ENCODE measurements at regions not wholly inside any gene's neighbourhood (a gene's known extent, or its start where the extent isn't known, plus 50 kb on each side); places are given as distances from the start of the nearest gene placed in this dataset.
A peak's percentile ranks its signal among the peaks of the same experiment; 100 is the strongest.

- DNase-seq: no peak
Observed at GRCh38 chr9:21565155-21565554, 83.0 kb upstream of the IFNE start.

- no peak for DNase-seq
Observed at GRCh38 chr9:21567926-21568325, 85.8 kb upstream of the IFNE start.

- DNase-seq: no peak
Observed at GRCh38 chr9:21568484-21568883, 86.4 kb upstream of the IFNE start.

GRCh38 chr9:21569721-21570120 is 87.6 kb upstream of the IFNE start:
- DNase-seq: no peak

GRCh38 chr9:21570643-21571275 is 88.6 kb upstream of the IFNE start:
- DNase-seq: no peak

GRCh38 chr9:21574261-21574660 is 92.1 kb upstream of the IFNE start:
- no peak for DNase-seq

GRCh38 chr9:21576331-21577189 is 94.4 kb upstream of the IFNE start:
- DNase-seq: peak in 1 of 2 donors; percentile 20

- no peak for DNase-seq
Observed at GRCh38 chr9:21579247-21579671, 97.1 kb upstream of the IFNE start.

- DNase-seq: no peak
Observed at GRCh38 chr9:21579743-21580142, 97.6 kb upstream of the IFNE start.

GRCh38 chr9:21580636-21581378 is 98.7 kb upstream of the IFNE start:
- DNase-seq: no peak

GRCh38 chr9:21583628-21584377 is 101.7 kb upstream of the IFNE start:
- no peak for DNase-seq

- no peak for DNase-seq
Observed at GRCh38 chr9:21584890-21585289, 102.8 kb upstream of the IFNE start.

- DNase-seq: no peak
Observed at GRCh38 chr9:21585756-21586752, 103.9 kb upstream of the IFNE start.

GRCh38 chr9:21589344-21590056 is 107.4 kb upstream of the IFNE start:
- DNase-seq: no peak

GRCh38 chr9:21590058-21590996 is 108.2 kb upstream of the IFNE start:
- DNase-seq: no peak

- no peak for DNase-seq
Observed at GRCh38 chr9:21591221-21592062, 109.3 kb upstream of the IFNE start.

- no peak for DNase-seq
Observed at GRCh38 chr9:21592063-21592338, 109.9 kb upstream of the IFNE start.

GRCh38 chr9:21597284-21597683 is 115.2 kb upstream of the IFNE start:
- DNase-seq: no peak

GRCh38 chr9:21598749-21599148 is 116.6 kb upstream of the IFNE start:
- no peak for DNase-seq
